Activated naive CD4-positive, alpha-beta T cell treated with anti-CD3 and anti-CD28 coated beads for 36 hours (primary cell): ENCODE measurements at regions not wholly inside any gene's neighbourhood (a gene's known extent, or its start where the extent isn't known, plus 50 kb on each side); places are given as distances from the start of the nearest gene placed in this dataset.

Experiments used
- CTCF ChIA-PET: fragments of 350-600 bp; sonication (Branson Sonifier 250); formaldehyde crosslinking; loops from one replicate; lab custom pipeline; 2021; ENCODE audit warnings: antibody characterized with exemption; lab: Charles Lee
- DNase-seq: peaks from one replicate; pipeline ENCODE4 v3.0.0-alpha.2; 2020
- H3K27ac Mint-ChIP-seq: one replicate; pipeline ENCODE4 v1.8.0; 2021; ENCODE audit warnings: mild to moderate bottlenecking, mixed read lengths
- H3K27me3 Mint-ChIP-seq: one replicate; pipeline ENCODE4 v1.8.0; 2021; ENCODE audit warnings: low read depth, mixed read lengths
- H3K36me3 Mint-ChIP-seq: one replicate; pipeline ENCODE4 v1.8.0; 2021; ENCODE audit warnings: low read depth, mixed read lengths
- H3K4me1 Mint-ChIP-seq: one replicate; pipeline ENCODE4 v1.8.0; 2021; ENCODE audit warnings: low read depth, mixed read lengths
- H3K4me3 Mint-ChIP-seq: one replicate; pipeline ENCODE4 v1.8.0; 2021; ENCODE audit warnings: mild to moderate bottlenecking, moderate library complexity, mixed read lengths
- H3K9me3 Mint-ChIP-seq: one replicate; pipeline ENCODE4 v1.8.0; 2021; ENCODE audit warnings: mixed read lengths
- intact Hi-C: fragments of 100-400 bp; cut with micrococcal nuclease; formaldehyde crosslinking; loops from one replicate; pipeline ENCODE4 v1.15.1; 2023

GRCh38 chr5:165576678-165577275 is 2071.4 kb downstream of the MAT2B start:
- DNase-seq = no peak
- H3K4me3 Mint-ChIP-seq = no peak overlapping the region
- no peaks in the 10 kb centered on the region for H3K4me1 Mint-ChIP-seq
- peaks cover 6% of the 10 kb centered on the region for H3K9me3 Mint-ChIP-seq
- CTCF ChIA-PET = interaction anchor here (0.6 kb wide), 1 partner anchor 284 kb away, joined by 3 read pairs; no protein-coding TSS in a partner anchor
- no peak overlapping the region for H3K27ac Mint-ChIP-seq
- no peaks in the 10 kb centered on the region for H3K27me3 Mint-ChIP-seq
- H3K36me3 Mint-ChIP-seq = no peaks in the 10 kb centered on the region
- intact Hi-C loops = no loop called here

GRCh38 chr5:165579911-165580310 is 2074.5 kb downstream of the MAT2B start:
- no peaks in the 10 kb centered on the region for H3K4me1 Mint-ChIP-seq
- H3K9me3 Mint-ChIP-seq = peaks cover 5% of the 10 kb centered on the region
- CTCF ChIA-PET = no interaction called here
- intact Hi-C loops = no loop called here
- no peak overlapping the region for H3K27ac Mint-ChIP-seq
- H3K4me3 Mint-ChIP-seq = no peak overlapping the region
- H3K27me3 Mint-ChIP-seq = no peaks in the 10 kb centered on the region
- no peaks in the 10 kb centered on the region for H3K36me3 Mint-ChIP-seq
- no peak for DNase-seq

GRCh38 chr5:165594693-165595092 is 2089.3 kb downstream of the MAT2B start:
- intact Hi-C loops = no loop called here
- DNase-seq = no peak
- no peaks in the 10 kb centered on the region for H3K4me1 Mint-ChIP-seq
- H3K27me3 Mint-ChIP-seq = no peaks in the 10 kb centered on the region
- H3K36me3 Mint-ChIP-seq = no peaks in the 10 kb centered on the region
- no peak overlapping the region for H3K27ac Mint-ChIP-seq
- H3K9me3 Mint-ChIP-seq = no peaks in the 10 kb centered on the region
- CTCF ChIA-PET = no interaction called here
- no peak overlapping the region for H3K4me3 Mint-ChIP-seq

GRCh38 chr5:165602529-165602928 is 2097.1 kb downstream of the MAT2B start:
- DNase-seq = no peak
- Mint-ChIP-seq H3K27me3 (no peaks in the 10 kb centered on the region), H3K36me3 (no peaks in the 10 kb centered on the region), H3K4me1 (no peaks in the 10 kb centered on the region), H3K4me3 (no peak overlapping the region), H3K9me3 (peaks cover 13% of the 10 kb centered on the region), H3K27ac (no peak overlapping the region)
- CTCF ChIA-PET = no interaction called here
- intact Hi-C loops = no loop called here

- H3K9me3 Mint-ChIP-seq = peaks cover 12% of the 10 kb centered on the region
- CTCF ChIA-PET = no interaction called here
- H3K27me3 Mint-ChIP-seq = no peaks in the 10 kb centered on the region
- no peak overlapping the region for H3K4me3 Mint-ChIP-seq
- H3K4me1 Mint-ChIP-seq = no peaks in the 10 kb centered on the region
- intact Hi-C loops = no loop called here
- no peak for DNase-seq
- H3K36me3 Mint-ChIP-seq = no peaks in the 10 kb centered on the region
- no peak overlapping the region for H3K27ac Mint-ChIP-seq
Observed at GRCh38 chr5:165607026-165607425, 2101.6 kb downstream of the MAT2B start.

- DNase-seq = no peak
- no peaks in the 10 kb centered on the region for H3K4me1 Mint-ChIP-seq
- H3K4me3 Mint-ChIP-seq = no peak overlapping the region
- intact Hi-C loops = no loop called here
- peaks cover 16% of the 10 kb centered on the region for H3K9me3 Mint-ChIP-seq
- CTCF ChIA-PET = no interaction called here
- no peaks in the 10 kb centered on the region for H3K27me3 Mint-ChIP-seq
- no peaks in the 10 kb centered on the region for H3K36me3 Mint-ChIP-seq
- H3K27ac Mint-ChIP-seq = no peak overlapping the region
Observed at GRCh38 chr5:165609871-165610270, 2104.5 kb downstream of the MAT2B start.

- CTCF ChIA-PET = no interaction called here
- Mint-ChIP-seq H3K27ac (no peak overlapping the region), H3K4me3 (no peak overlapping the region), H3K4me1 (no peaks in the 10 kb centered on the region), H3K27me3 (no peaks in the 10 kb centered on the region), H3K9me3 (peaks cover 15% of the 10 kb centered on the region), H3K36me3 (no peaks in the 10 kb centered on the region)
- no peak for DNase-seq
- intact Hi-C loops = no loop called here
Observed at GRCh38 chr5:165616490-165617405, 2111.3 kb downstream of the MAT2B start.

- no peak overlapping the region for H3K27ac Mint-ChIP-seq
- H3K4me3 Mint-ChIP-seq = no peak overlapping the region
- no peaks in the 10 kb centered on the region for H3K27me3 Mint-ChIP-seq
- no peaks in the 10 kb centered on the region for H3K36me3 Mint-ChIP-seq
- H3K4me1 Mint-ChIP-seq = no peaks in the 10 kb centered on the region
- DNase-seq = no peak
- H3K9me3 Mint-ChIP-seq = peaks cover 15% of the 10 kb centered on the region
- CTCF ChIA-PET = no interaction called here
- intact Hi-C loops = no loop called here
Observed at GRCh38 chr5:165617491-165617890, 2112.1 kb downstream of the MAT2B start.

GRCh38 chr5:165620394-165620793 is 2115.0 kb downstream of the MAT2B start:
- intact Hi-C loops = no loop called here
- CTCF ChIA-PET = no interaction called here

GRCh38 chr5:165622864-165623536 is 2117.6 kb downstream of the MAT2B start:
- CTCF ChIA-PET = no interaction called here
- H3K4me3 Mint-ChIP-seq = no peak overlapping the region
- peaks cover 13% of the 10 kb centered on the region for H3K9me3 Mint-ChIP-seq
- H3K27ac Mint-ChIP-seq = no peak overlapping the region
- no peaks in the 10 kb centered on the region for H3K4me1 Mint-ChIP-seq
- H3K36me3 Mint-ChIP-seq = no peaks in the 10 kb centered on the region
- H3K27me3 Mint-ChIP-seq = no peaks in the 10 kb centered on the region
- intact Hi-C loops = no loop called here
- no peak for DNase-seq

More at GRCh38 chr5:165620394-165620793, 2115.0 kb downstream of the MAT2B start:
- Mint-ChIP-seq H3K9me3 (peaks cover 14% of the 10 kb centered on the region), H3K4me1 (no peaks in the 10 kb centered on the region), H3K4me3 (no peak overlapping the region), H3K27ac (no peak overlapping the region), H3K36me3 (no peaks in the 10 kb centered on the region), H3K27me3 (no peaks in the 10 kb centered on the region)
- DNase-seq = no peak

- Mint-ChIP-seq H3K4me3 (no peak overlapping the region), H3K27me3 (no peaks in the 10 kb centered on the region), H3K4me1 (no peaks in the 10 kb centered on the region), H3K36me3 (no peaks in the 10 kb centered on the region), H3K27ac (no peak overlapping the region), H3K9me3 (peaks cover 13% of the 10 kb centered on the region)
- DNase-seq = no peak
- CTCF ChIA-PET = no interaction called here
- intact Hi-C loops = no loop called here
Observed at GRCh38 chr5:165624166-165624946, 2118.9 kb downstream of the MAT2B start.

- Mint-ChIP-seq H3K4me3 (no peak overlapping the region), H3K27me3 (no peaks in the 10 kb centered on the region), H3K4me1 (no peaks in the 10 kb centered on the region), H3K27ac (no peak overlapping the region), H3K9me3 (peaks cover 10% of the 10 kb centered on the region), H3K36me3 (no peaks in the 10 kb centered on the region)
- CTCF ChIA-PET = no interaction called here
- DNase-seq = no peak
- intact Hi-C loops = no loop called here
Observed at GRCh38 chr5:165626161-165626560, 2120.7 kb downstream of the MAT2B start.
